Neural progenitor cell (in vitro differentiated cells): ENCODE measurements at regions not wholly inside any gene's neighbourhood (a gene's known extent, or its start where the extent isn't known, plus 50 kb on each side); places are given as distances from the start of the nearest gene placed in this dataset.
A peak's percentile ranks its signal among the peaks of the same experiment; 100 is the strongest.
"Not testable (repeated sequence)": the region's sequence is repeated elsewhere in the genome, so short reads cannot be mapped to it uniquely, and the experiment has no call there.

ENCODE experiments used
- DNase-seq: peaks from one replicate; pipeline ENCODE4 v3.0.0-alpha.2; 2016; ENCODE audit warnings: low spot score
- H2AFZ ChIP-seq: fragments of 200-600 bp; sonication (generic); replicated peaks from 2 replicates; pipeline ENCODE4 v1.6.1; 2016; ENCODE audit warnings: antibody characterized with exemption
- H3F3A ChIP-seq: fragments of 200-600 bp; sonication (generic); 2 replicates; pipeline ENCODE4 v1.6.1; 2016; ENCODE audit warnings: antibody characterized with exemption, low read depth
- H3K27ac ChIP-seq: fragments of 200-600 bp; sonication (generic); 2 replicates; pipeline ENCODE4 v1.5.1; 2016; ENCODE audit warnings: mild to moderate bottlenecking
- H3K27me3 ChIP-seq: fragments of 200-600 bp; sonication (generic); 2 replicates; pipeline ENCODE4 v1.6.1; 2016; ENCODE audit warnings: mild to moderate bottlenecking, moderate library complexity
- H3K36me3 ChIP-seq: fragments of 200-600 bp; sonication (generic); 2 replicates; pipeline ENCODE4 v1.5.1; 2016
- H3K4me1 ChIP-seq: fragments of 200-600 bp; sonication (generic); 2 replicates; pipeline ENCODE4 v1.6.1; 2016; ENCODE audit warnings: mixed run types
- H3K4me2 ChIP-seq: fragments of 200-600 bp; sonication (generic); 2 replicates; pipeline ENCODE4 v1.6.1; 2016
- H3K4me3 ChIP-seq: fragments of 200-600 bp; sonication (generic); 2 replicates; pipeline ENCODE4 v1.5.1; 2016
- H3K79me2 ChIP-seq: fragments of 200-600 bp; sonication (generic); 2 replicates; pipeline ENCODE4 v1.6.1; 2016; ENCODE audit warnings: low read depth
- H3K9ac ChIP-seq: fragments of 200-600 bp; sonication (generic); 2 replicates; pipeline ENCODE4 v1.6.1; 2016
- H3K9me3 ChIP-seq: fragments of 200-600 bp; sonication (generic); 2 replicates; pipeline ENCODE4 v1.5.1; 2016; ENCODE audit warnings: low read depth
- H4K20me1 ChIP-seq: fragments of 200-600 bp; sonication (generic); 2 replicates; pipeline ENCODE4 v1.6.1; 2016; ENCODE audit warnings: low read depth
- H3K27ac Mint-ChIP-seq: 3 replicates; pipeline ENCODE4 v1.8.0; 2021; ENCODE audit warnings: mixed read lengths
- H3K27me3 Mint-ChIP-seq: 2 replicates; pipeline ENCODE4 v1.8.0; 2022; ENCODE audit warnings: low read depth, mild to moderate bottlenecking, inconsistent platforms, moderate library complexity, mixed read lengths; ENCODE audit not compliant: insufficient read depth
- H3K36me3 Mint-ChIP-seq: 3 replicates; pipeline ENCODE4 v1.8.0; 2021; ENCODE audit warnings: mixed read lengths
- H3K4me1 Mint-ChIP-seq: 3 replicates; pipeline ENCODE4 v1.8.0; 2021; ENCODE audit warnings: mixed read lengths
- H3K4me3 Mint-ChIP-seq: 3 replicates; pipeline ENCODE4 v1.8.0; 2021; ENCODE audit warnings: mild to moderate bottlenecking, moderate library complexity, mixed read lengths
- H3K9me3 Mint-ChIP-seq: 3 replicates; pipeline ENCODE4 v1.8.0; 2020; ENCODE audit warnings: mixed read lengths
- CTCF ChIP-seq: fragments of 200-600 bp; sonication (generic); IDR thresholded peaks from 2 replicates; pipeline ENCODE4 v1.5.1; 2017; ENCODE audit warnings: antibody characterized with exemption, mild to moderate bottlenecking
- EZH2 ChIP-seq: fragments of 200-600 bp; sonication (generic); IDR thresholded peaks from 2 replicates; pipeline ENCODE4 v1.6.1; 2017; ENCODE audit warnings: antibody characterized with exemption, mild to moderate bottlenecking, moderate library complexity
- EZH2phosphoT487 ChIP-seq: fragments of 200-600 bp; sonication (generic); IDR thresholded peaks from 2 replicates; pipeline ENCODE4 v1.6.1; 2017; ENCODE audit warnings: antibody characterized with exemption

- DNase-seq, H3K4me3 ChIP-seq, H3K27me3 ChIP-seq, H3K4me3 Mint-ChIP-seq, H4K20me1 ChIP-seq, H3K79me2 ChIP-seq, H3K9me3 ChIP-seq, H3K9ac ChIP-seq, H3K4me2 ChIP-seq, H3K4me1 ChIP-seq, H3K4me1 Mint-ChIP-seq, H3F3A ChIP-seq, H3K27ac ChIP-seq, H3K27ac Mint-ChIP-seq, H3K27me3 Mint-ChIP-seq, H3K36me3 ChIP-seq, H2AFZ ChIP-seq, H3K36me3 Mint-ChIP-seq: not testable (repeated sequence)
- peak; percentile 10 for TF ChIP-seq CTCF
- peaks cover 14% of the 10 kb centered on the region for H3K9me3 Mint-ChIP-seq
Measured at GRCh38 chr20:30581839-30582238, 675.6 kb upstream of the DEFB115 start.

- H3K27ac ChIP-seq, H3K79me2 ChIP-seq, H3K27ac Mint-ChIP-seq, DNase-seq, H3K4me1 Mint-ChIP-seq, H3K4me2 ChIP-seq, H3K27me3 Mint-ChIP-seq, H2AFZ ChIP-seq, H3K4me3 ChIP-seq, H4K20me1 ChIP-seq, H3K9ac ChIP-seq, H3K36me3 Mint-ChIP-seq, H3K4me3 Mint-ChIP-seq, H3K36me3 ChIP-seq, H3F3A ChIP-seq, H3K27me3 ChIP-seq, H3K4me1 ChIP-seq: not testable (repeated sequence)
- peaks cover 18% of the 10 kb centered on the region for H3K9me3 Mint-ChIP-seq
- peaks cover 12% of the 10 kb centered on the region for H3K9me3 ChIP-seq
Measured at GRCh38 chr20:30584403-30584802, 673.1 kb upstream of the DEFB115 start.

GRCh38 chr20:30585244-30585796 is 672.1 kb upstream of the DEFB115 start:
- not testable (repeated sequence) for H4K20me1 ChIP-seq, H3K27me3 Mint-ChIP-seq, DNase-seq, H3F3A ChIP-seq, H3K27me3 ChIP-seq, H3K4me1 ChIP-seq, H2AFZ ChIP-seq, H3K4me1 Mint-ChIP-seq, H3K27ac Mint-ChIP-seq, H3K9ac ChIP-seq, H3K4me3 Mint-ChIP-seq, H3K79me2 ChIP-seq, H3K4me3 ChIP-seq, H3K36me3 Mint-ChIP-seq, H3K27ac ChIP-seq, H3K36me3 ChIP-seq
- H3K9me3 Mint-ChIP-seq, result peaks cover 16% of the 10 kb centered on the region
- peaks cover 12% of the 10 kb centered on the region for H3K9me3 ChIP-seq
- peak overlapping the region; percentile 54 for H3K4me2 ChIP-seq

- peaks cover 16% of the 10 kb centered on the region for H3K9me3 Mint-ChIP-seq
- H3K4me1 Mint-ChIP-seq, H3K4me3 ChIP-seq, H3K4me2 ChIP-seq, DNase-seq, H3K4me3 Mint-ChIP-seq, H2AFZ ChIP-seq, H3K27ac ChIP-seq, H3K9ac ChIP-seq, H3K36me3 Mint-ChIP-seq, H3K27ac Mint-ChIP-seq, H3K36me3 ChIP-seq, H4K20me1 ChIP-seq, H3K4me1 ChIP-seq, H3K27me3 ChIP-seq, H3F3A ChIP-seq, H3K27me3 Mint-ChIP-seq, H3K79me2 ChIP-seq: not testable (repeated sequence)
- peaks cover 12% of the 10 kb centered on the region for H3K9me3 ChIP-seq
Measured at GRCh38 chr20:30586178-30586577, 671.3 kb upstream of the DEFB115 start.

GRCh38 chr20:30593572-30593971 is 663.9 kb upstream of the DEFB115 start:
- Histone ChIP-seq H2AFZ (no peak overlapping the region), H3K36me3 (no peaks in the 10 kb centered on the region), H3K4me3 (no peak overlapping the region), H3K4me2 (no peak overlapping the region), H3K27ac (no peak overlapping the region), H3K9ac (no peak overlapping the region), H3K27me3 (no peaks in the 10 kb centered on the region), H3K79me2 (no peaks in the 10 kb centered on the region), H3F3A (no peaks in the 10 kb centered on the region), H4K20me1 (no peaks in the 10 kb centered on the region), H3K9me3 (peaks cover 17% of the 10 kb centered on the region), H3K4me1 (no peaks in the 10 kb centered on the region)
- peaks cover 2% of the 10 kb centered on the region for H3K36me3 Mint-ChIP-seq
- H3K4me1 Mint-ChIP-seq, result no peaks in the 10 kb centered on the region
- DNase-seq, result no peak
- no peak overlapping the region for H3K27ac Mint-ChIP-seq
- TF ChIP-seq EZH2phosphoT487, result no peak
- TF ChIP-seq CTCF, result no peak
- no peak for TF ChIP-seq EZH2
- no peak overlapping the region for H3K4me3 Mint-ChIP-seq
- H3K9me3 Mint-ChIP-seq, result peaks cover 31% of the 10 kb centered on the region
- no peaks in the 10 kb centered on the region for H3K27me3 Mint-ChIP-seq
